ENCODE measurements at regions not wholly inside any gene's neighbourhood (a gene's known extent, or its start where the extent isn't known, plus 50 kb on each side); places are given as distances from the start of the nearest gene placed in this dataset.

- TF ChIP-seq ZNF217 (IDR thresholded peaks at IDR 0.05) (no peak), CTCF (IDR thresholded peaks at IDR 0.05 in 2 of 3, conservative IDR thresholded peaks at IDR 0.05 in 1 of 3; ENCODE audit: control insufficient read depth in 2 of 3, extremely low read depth in 1 of 3, insufficient read depth in 1 of 3, low read depth in 3 of 3, low read length in 3 of 3) (no peak), BCL3 (IDR thresholded peaks at IDR 0.05; ENCODE audit: borderline replicate concordance, insufficient read depth, low read depth, low read length, poor library complexity, severe bottlenecking) (no peak), CEBPB (IDR thresholded peaks at IDR 0.05; ENCODE audit: borderline replicate concordance in 1 of 2, low read depth in 2 of 2, low read length in 2 of 2) (no peak), EZH2 (IDR thresholded peaks at IDR 0.05; ENCODE audit: borderline replicate concordance, control insufficient read depth, low read depth, low read length) (no peak), CBFB (IDR thresholded peaks at IDR 0.05; ENCODE audit: low read depth) (no peak), POLR2AphosphoS5 (IDR thresholded peaks at IDR 0.05; ENCODE audit: low read length) (no peak), CHD2 (IDR thresholded peaks at IDR 0.05; ENCODE audit: borderline replicate concordance, low read depth, low read length) (no peak), NFIC (IDR thresholded peaks at IDR 0.05; ENCODE audit: low read depth, low read length) (no peak), HDGF (IDR thresholded peaks at IDR 0.05) (no peak), POLR2A (IDR thresholded peaks at IDR 0.05; ENCODE audit: low read depth, low read length) (no peak), SUZ12 (IDR thresholded peaks at IDR 0.05; ENCODE audit: unreplicated experiment) (no peak), TAF1 (IDR thresholded peaks at IDR 0.05; ENCODE audit: borderline replicate concordance, low read depth, low read length) (no peak), ZNF24 (IDR thresholded peaks at IDR 0.05) (no peak)
Measured at GRCh38 chr18:27546991-27547390, 361.9 kb upstream of the CHST9 start.

All from GM12878 (cell line).